Left ventricle myocardium superior (tissue), 1 donor: ENCODE measurements at regions not wholly inside any gene's neighbourhood (a gene's known extent, or its start where the extent isn't known, plus 50 kb on each side); places are given as distances from the start of the nearest gene placed in this dataset.

ENCODE experiments used
- ATAC-seq: fragments of 200-7000 bp; cut with Tn5 transposase; one replicate; pipeline ENCODE4 v1.9.1; 2020; ENCODE audit warnings: mild to moderate bottlenecking, moderate library complexity
- DNase-seq: peaks from one replicate; pipeline ENCODE4 v3.0.0-alpha.2; 2020
- intact Hi-C: fragments of 100-400 bp; cut with micrococcal nuclease; formaldehyde crosslinking; loops from one replicate; pipeline ENCODE4 v1.11.0; 2022
- donor health status: DM: no; HTN: yes; CAD: no; lungs with severe emphysema.

DNA sequence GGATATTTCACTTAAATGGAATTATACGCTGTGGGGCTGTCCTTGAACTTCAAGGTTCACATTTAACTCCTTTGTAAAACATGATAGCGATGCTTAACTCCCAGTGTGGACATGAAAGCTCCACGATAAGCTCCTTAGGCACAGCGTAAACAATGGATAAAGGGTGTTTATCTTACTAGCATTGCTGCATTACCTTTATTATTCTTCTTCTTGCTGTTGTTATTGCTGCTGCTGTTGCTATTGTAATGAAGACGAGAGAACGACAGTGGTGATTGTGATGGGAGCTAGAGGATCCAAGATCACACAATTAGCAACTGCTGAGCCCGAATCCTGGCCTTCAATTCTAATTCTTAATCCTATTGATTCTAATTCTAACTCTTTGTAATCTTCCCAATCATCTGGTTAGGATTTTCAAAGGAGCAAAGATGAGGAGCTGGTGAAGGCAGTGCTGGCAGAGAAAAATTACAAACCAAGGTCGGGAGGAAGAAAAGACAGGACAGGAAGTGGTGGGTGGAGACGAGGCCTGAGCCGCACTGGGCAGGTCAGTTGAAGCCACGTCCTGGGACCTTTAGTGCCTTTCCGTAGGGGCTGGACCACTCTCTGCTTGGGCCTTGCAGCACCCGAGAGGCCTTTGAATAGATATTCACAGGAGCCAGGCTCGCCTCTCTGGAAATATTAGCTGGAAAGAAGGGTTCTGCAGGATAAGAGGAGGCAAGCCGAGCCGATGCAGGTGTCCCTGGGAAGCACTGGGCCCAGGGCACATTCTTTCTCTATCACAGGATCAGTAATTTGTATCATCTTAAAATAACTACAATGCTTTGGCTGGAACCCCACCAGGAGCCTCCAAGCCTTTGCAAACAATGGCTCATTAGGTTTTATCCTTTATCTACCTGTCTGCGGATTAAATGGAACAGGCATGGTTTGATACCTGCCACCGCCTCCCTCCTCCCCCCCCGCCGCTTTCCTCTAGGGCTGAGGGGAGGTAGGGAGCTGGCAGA is 571.6 kb downstream of the AJAP1 start:
- no peak for DNase-seq
- intact Hi-C loops = no loop called here

DNA sequence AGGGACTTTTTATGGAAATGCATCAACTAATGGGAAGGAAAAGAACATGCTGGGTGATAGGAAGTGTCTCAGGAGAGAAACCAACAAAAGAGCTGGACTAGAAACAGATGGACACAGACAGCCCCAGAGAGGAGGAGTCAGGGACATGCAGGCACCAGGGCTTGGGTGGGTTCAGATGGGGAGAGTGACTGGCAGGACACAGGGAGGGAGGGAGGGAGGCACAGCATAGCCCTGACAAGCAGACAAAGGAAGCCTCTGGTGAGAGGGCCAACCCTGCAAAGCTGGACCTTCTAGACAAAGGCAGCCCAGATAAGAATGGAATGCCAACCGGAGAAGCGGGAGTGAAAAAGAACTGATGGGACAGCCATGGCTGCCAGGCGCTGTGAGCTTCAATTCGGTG is 568.8 kb downstream of the AJAP1 start:
- intact Hi-C loops = no loop called here
- no peak for ATAC-seq
- no peak for DNase-seq

More for the DNA sequence above, 571.6 kb downstream of the AJAP1 start:
- ATAC-seq = no peak

DNA sequence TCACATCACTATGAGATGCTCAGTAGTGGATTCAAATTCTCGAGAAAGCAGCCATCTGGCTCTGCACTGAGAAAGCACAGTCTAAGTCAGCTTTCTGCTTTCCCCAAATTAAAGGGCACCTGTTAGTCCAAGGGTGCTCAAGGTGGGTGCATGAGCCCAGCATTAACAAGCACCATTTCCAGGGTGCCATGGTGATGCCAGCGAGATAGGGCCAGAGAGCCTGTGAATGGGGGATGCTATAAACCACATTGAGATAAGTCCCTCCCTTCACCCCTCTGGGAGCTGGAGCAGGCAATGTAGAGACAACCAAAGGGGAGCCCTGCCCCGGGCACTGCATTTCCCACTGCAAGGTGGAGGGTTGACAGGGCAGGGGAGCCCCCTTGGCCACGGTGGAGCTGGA is 568.2 kb downstream of the AJAP1 start:
- ATAC-seq (no peak), DNase-seq (no peak)
- intact Hi-C loops = no loop called here

DNA sequence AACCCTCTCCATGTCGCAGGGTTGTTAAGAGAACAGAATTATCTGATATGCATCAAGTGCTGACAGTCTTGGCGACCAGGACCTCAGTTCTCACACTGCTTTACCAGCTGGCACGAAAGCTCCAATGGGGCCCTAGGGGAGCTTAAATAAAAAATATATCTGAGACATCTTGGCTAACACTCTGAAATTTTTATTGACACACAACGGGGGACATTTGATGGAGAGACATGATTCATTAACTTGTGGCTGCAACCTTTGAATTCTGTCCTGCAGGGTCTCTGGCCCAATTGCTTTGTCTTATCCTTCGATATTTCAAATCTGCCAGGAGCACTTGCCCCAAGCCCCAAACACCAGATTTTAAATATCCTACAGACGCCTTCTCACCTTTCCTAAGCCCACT is 567.0 kb downstream of the AJAP1 start:
- no peak for ATAC-seq

DNA sequence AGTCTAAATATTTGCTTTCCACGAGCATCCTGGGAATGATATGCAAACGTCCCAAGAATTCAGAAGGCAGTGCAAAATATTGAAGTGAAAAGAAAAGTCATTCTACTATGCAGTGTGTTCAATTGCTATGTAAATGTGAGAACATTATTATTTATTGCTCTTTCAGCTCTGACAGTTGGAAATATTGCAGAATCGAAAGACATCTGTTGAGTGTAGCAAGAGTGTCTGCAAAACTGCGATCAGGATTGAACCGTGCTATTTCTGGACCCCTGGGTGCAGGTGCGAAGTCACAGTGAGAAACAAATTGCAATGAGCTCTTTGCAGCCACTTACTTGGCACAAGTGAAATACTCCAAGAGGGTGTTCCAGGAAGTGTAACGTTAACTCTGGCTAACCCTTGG is 566.4 kb downstream of the AJAP1 start:
- ATAC-seq (no peak), DNase-seq (no peak)
- intact Hi-C loops = no loop called here

More for the DNA sequence above, 567.0 kb downstream of the AJAP1 start:
- DNase-seq = no peak
- intact Hi-C loops = no loop called here

DNA sequence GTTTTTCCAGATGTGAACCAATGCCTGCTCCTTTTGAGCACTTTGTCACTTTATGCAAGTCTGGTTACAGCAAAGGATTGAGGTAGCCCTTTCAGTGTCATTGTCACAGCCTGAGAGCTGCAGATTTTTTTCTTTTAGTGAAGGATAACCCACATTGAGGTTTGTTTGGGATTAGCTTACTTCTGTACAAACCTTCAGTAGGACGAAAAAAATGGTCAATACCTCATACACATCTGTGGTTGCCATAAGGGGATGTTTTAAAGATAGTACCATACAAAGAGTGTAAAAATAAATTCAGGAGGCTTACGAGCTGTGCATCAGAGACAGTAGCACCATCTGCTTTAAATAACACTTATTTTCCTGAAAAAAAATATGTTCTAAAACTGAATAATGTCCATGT is 566.0 kb downstream of the AJAP1 start:
- ATAC-seq (no peak), DNase-seq (no peak)
- intact Hi-C loops = no loop called here

DNA sequence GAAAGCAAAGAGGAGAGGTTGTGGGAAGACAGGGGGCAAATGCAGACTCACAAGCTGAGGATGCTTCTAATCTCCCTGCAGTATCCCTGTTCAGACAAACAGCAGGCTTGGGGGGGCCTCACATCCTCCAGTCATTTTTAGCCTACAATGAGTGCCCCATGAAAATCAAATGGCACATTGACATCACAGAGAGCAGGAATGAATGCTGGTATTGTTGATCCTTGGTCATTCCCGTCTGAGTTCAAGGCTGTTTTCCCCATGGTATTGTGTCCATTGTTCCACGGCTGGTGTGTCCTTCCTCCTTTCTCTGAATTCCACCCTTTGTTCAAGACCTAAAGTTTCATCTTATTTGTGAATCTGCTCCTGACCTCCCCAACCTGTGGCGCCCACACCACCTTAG is 545.6 kb downstream of the AJAP1 start:
- intact Hi-C loops = loop anchor here (10.0 kb wide), 1 partner anchor 905 kb away; no protein-coding TSS in a partner anchor
- DNase-seq (no peak), ATAC-seq (no peak)

DNA sequence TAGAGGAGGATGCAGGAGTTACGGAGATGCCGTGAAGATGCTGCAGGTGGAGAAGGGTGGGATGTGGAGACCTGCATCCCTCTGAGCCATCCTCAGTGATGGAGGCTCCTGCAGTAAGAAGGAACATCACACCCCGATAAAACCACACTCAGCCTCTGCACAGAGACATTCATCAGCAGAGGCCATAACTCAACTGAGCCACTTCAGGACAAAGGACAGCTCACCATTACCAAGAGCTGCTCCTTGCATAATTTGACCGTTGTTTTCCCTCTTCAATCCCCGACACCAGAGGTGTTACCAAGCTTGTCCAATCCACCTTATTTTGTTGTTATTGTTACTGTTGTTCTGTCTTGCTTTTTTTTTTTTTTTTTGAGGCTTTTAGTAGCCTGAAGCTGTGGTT is 543.9 kb downstream of the AJAP1 start:
- DNase-seq (no peak), ATAC-seq (no peak)
- intact Hi-C loops = no loop called here

GRCh38 chr1:5191470-5191869 is 537.1 kb downstream of the AJAP1 start:
- no peak for ATAC-seq
- no peak for DNase-seq
- intact Hi-C loops = no loop called here

- ATAC-seq (no peak), DNase-seq (no peak)
- intact Hi-C loops = no loop called here
Observed at GRCh38 chr1:5189384-5189783, 535.0 kb downstream of the AJAP1 start.

- DNase-seq (no peak), ATAC-seq (no peak)
- intact Hi-C loops = no loop called here
Observed at GRCh38 chr1:5165762-5166161, 511.4 kb downstream of the AJAP1 start.

DNA sequence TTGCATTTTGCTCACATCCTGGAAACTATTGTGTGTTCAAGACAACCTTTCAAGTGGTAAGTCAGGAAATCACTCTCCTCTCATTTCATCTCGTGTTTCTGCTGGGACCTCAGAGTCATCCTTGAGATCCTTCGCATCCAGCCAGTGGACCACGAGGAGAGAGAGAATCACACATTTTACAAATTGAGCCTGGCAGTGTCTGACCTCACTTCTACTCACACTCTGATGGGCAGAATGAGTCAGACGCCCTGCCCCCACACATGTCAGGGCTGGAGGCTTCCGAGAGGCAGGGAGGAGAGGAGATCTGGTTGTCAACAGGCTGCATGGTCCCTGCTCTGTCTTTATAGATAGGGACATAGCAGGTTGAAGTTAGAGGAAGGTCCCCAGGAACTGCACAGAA is 509.7 kb downstream of the AJAP1 start:
- no peak for ATAC-seq
- no peak for DNase-seq
- intact Hi-C loops = no loop called here

GRCh38 chr1:5161372-5161771 is 507.0 kb downstream of the AJAP1 start:
- ATAC-seq (no peak), DNase-seq (no peak)
- intact Hi-C loops = no loop called here

- intact Hi-C loops = no loop called here
- ATAC-seq (no peak), DNase-seq (no peak)
Observed at GRCh38 chr1:5157175-5157574, 502.8 kb downstream of the AJAP1 start.

DNA sequence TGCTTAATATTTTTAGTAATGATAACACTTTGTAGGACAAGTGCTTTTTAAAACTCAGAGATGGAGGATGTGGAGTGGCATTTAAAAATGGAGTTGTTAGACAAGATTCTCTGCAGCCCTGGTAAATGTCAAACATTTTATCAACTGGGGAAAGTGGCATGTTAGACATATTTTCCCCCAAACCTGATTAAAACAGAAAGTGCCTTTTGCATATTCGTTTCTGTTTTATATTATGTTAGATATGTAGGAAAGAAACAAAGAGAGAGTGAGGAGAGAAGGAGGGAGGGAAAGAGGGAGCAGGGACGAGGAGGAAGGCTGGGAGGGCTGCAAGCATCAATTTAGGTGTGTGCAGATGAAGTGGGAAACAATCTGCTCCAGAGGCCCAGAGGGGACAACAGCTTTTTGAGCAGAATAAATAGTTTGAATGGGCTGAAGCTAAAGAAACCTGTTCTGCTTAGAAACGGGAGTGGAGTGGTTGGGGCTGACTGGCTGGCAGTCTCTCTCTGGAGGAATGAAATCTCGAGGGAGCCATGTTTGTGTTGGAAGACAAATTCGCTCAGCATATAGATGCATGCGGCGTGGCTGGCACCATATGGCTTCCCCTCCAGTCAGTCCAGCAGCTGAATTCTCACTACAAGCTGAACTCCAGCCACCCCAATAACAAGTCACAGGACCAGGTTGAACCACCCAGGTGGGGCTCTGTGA is 502.2 kb downstream of the AJAP1 start:
- intact Hi-C loops = no loop called here
- DNase-seq (no peak), ATAC-seq (no peak)

DNA sequence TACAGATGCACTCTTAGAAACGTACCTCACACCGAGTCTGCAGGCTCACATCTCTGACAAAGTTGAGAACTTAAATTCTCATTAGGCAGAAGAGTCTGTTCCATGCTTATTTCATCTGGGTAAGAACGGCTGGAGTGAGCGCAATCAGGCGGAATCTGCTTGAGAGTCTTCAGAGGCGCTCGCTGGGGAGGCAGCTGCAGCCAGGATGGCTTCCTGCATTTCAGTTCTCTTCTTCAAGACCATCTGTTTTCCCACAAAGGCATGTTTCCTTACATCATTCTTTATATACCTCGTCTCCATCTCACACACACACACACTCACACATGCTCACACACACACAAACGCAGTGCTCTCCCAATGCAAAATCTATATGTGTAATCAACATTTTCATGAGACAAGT is 497.1 kb downstream of the AJAP1 start:
- ATAC-seq (no peak), DNase-seq (no peak)
- intact Hi-C loops = no loop called here

DNA sequence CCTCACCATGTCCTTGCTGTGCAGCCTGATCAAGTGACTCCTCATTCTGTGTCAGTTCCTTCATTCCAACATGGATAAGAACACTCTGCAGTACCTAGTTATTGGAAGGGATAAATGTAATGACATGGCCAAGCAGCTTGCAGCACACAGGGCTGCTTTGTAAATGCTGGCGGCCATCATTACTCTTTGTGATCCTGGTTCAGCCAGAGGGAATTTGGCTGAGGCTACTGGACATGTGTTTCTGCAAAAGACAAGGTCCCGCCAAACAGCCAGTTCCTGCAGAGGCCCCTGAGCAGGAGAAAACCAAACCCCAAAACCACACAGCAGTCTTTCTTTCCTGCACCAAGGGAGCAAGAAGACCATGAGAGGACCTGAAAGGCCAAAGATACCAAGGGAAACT is 495.8 kb downstream of the AJAP1 start:
- intact Hi-C loops = no loop called here
- ATAC-seq (no peak), DNase-seq (no peak)

GRCh38 chr1:5147806-5148205 is 493.4 kb downstream of the AJAP1 start:
- intact Hi-C loops = no loop called here
- ATAC-seq (no peak), DNase-seq (no peak)

GRCh38 chr1:5142389-5142788 is 488.0 kb downstream of the AJAP1 start:
- ATAC-seq (no peak), DNase-seq (no peak)
- intact Hi-C loops = no loop called here

GRCh38 chr1:5141750-5142149 is 487.3 kb downstream of the AJAP1 start:
- no peak for ATAC-seq
- no peak for DNase-seq
- intact Hi-C loops = no loop called here

DNA sequence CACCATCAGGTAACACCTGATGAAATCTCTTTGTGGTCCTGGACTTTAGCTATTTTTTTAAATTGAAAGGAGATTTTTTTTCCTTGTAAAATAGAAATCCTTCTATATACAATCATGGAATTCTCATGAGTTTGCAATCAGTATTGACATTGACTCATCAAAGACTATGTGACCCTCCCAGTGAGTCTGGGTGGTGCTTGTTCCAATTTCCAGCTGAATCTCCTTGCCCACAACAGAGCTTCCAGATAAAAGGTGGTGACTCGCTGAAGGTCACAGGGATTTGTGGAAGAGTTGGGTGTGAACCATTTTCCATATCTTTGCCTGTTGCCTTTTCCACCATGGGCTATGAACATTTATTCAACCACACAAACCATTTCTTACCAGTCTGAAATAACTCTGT is 486.6 kb downstream of the AJAP1 start:
- intact Hi-C loops = no loop called here
- no peak for DNase-seq
- no peak for ATAC-seq
